Neural progenitor cell (in vitro differentiated cells): ENCODE measurements at regions not wholly inside any gene's neighbourhood (a gene's known extent, or its start where the extent isn't known, plus 50 kb on each side); places are given as distances from the start of the nearest gene placed in this dataset.

ENCODE experiments used
- CTCF ChIP-seq: fragments of 200-600 bp; sonication (generic); IDR thresholded peaks from 2 replicates; pipeline ENCODE4 v1.5.1; 2017; ENCODE audit warnings: antibody characterized with exemption, mild to moderate bottlenecking
- EZH2 ChIP-seq: fragments of 200-600 bp; sonication (generic); IDR thresholded peaks from 2 replicates; pipeline ENCODE4 v1.6.1; 2017; ENCODE audit warnings: antibody characterized with exemption, mild to moderate bottlenecking, moderate library complexity
- EZH2phosphoT487 ChIP-seq: fragments of 200-600 bp; sonication (generic); IDR thresholded peaks from 2 replicates; pipeline ENCODE4 v1.6.1; 2017; ENCODE audit warnings: antibody characterized with exemption

GRCh38 chr21:18782721-18783120 lies 379.1 kb upstream of the TMPRSS15 start:
- TF ChIP-seq EZH2 (no peak), CTCF (no peak), EZH2phosphoT487 (no peak)
